ENCODE measurements at regions not wholly inside any gene's neighbourhood (a gene's known extent, or its start where the extent isn't known, plus 50 kb on each side); places are given as distances from the start of the nearest gene placed in this dataset.
"Not testable (repeated sequence)": the region's sequence is repeated elsewhere in the genome, so short reads cannot be mapped to it uniquely, and the experiment has no call there.

DNA sequence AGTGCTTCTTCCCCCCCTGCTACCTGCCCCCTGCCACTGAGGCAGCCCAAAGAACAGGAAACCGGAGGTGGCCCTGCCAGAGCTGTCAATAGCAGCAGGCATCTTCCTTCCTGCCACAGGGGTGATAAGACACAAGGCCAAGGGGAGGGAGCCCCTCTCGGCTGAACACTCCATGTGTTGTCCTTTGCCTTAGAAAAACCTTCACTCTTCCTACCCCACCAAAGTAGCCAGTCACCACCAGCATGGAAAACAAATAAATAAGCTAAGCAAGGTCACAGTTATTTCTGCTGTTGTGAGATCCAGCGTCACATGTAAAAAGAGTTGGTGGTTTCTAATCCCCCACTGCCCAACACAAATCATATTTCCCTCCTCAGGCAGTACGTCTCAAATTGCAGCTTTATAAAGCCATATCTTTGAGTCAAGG is 104.8 kb upstream of the DPT start:
- Histone ChIP-seq H3K4me1 (no peaks in the 10 kb centered on the region; the same call in 1 of the 2 replicates), H3K27me3 (ENCODE audit: low read depth) (no peaks in the 10 kb centered on the region; the same call in 1 of the 2 replicates), H3K4me3 (no peak overlapping the region), H3K36me3 (replicated peaks) (no peaks in the 10 kb centered on the region), H3K9me3 (no peaks in the 10 kb centered on the region)
- in situ Hi-C loops (cut with MboI; ENCODE audit: low sequenced_read_pairs) = no loop called here
- no peak for DNase-seq (ENCODE audit: low spot score in 2 of 2)

DNA sequence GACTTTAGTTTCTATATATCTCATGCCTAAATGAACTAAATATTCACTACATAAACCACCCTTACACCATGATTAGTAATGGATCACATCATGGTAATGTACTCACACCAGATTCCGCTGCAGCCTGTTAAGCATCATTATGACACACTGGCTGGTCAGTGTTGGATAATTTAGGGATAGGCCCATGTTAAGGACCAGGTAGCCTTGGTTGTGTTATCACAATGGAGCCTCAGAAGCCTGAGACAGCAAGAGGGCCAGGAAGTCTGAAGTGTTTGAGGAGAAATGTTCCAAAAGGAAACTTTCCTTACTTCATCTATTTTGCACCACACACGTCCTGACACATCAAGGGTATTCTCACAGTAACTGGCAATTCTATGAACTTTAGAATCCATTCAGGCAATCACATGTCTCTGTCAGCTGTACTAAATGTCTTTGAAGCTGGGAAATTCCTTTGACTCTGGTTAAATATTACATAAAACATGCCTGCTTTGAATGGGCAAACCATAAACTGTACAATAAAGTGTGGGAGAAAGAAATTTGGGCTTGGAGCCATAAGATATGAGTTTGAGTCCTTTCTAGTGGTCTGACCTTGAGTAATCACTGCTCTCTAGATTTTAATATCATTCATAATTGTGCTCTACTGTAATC is 105.3 kb upstream of the DPT start:
- H3K36me3 ChIP-seq (replicated peaks) = no peaks in the 10 kb centered on the region
- no peak for DNase-seq (ENCODE audit: low spot score in 2 of 2)
- no peaks in the 10 kb centered on the region; the same call in 1 of the 2 replicates for H3K27me3 ChIP-seq (ENCODE audit: low read depth)
- H3K4me1 ChIP-seq = no peaks in the 10 kb centered on the region; the same call in 1 of the 2 replicates
- H3K9me3 ChIP-seq = no peaks in the 10 kb centered on the region
- in situ Hi-C loops (cut with MboI; ENCODE audit: low sequenced_read_pairs) = no loop called here
- H3K4me3 ChIP-seq = no peak overlapping the region

DNA sequence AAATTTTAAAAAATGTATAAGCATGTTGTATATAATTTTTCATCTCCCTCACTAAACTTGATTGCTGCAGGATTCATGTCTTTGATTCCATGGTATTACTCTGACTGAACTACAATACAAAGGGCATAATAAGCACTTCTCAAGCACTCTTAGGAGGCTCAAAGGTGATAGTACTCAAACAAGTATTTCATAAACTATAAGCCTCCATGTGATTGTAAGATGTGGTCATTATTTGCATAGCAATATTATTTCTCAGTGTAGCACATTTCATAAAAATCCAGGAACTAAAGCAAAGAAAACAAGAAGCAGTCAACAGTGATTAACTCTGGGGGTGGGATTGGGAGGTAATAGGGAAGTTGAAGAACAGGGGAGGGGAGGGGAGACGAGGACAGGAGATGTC is 106.2 kb upstream of the DPT start:
- H3K9me3 ChIP-seq = no peaks in the 10 kb centered on the region
- H3K27me3 ChIP-seq (ENCODE audit: low read depth) = no peaks in the 10 kb centered on the region
- no peak for DNase-seq (ENCODE audit: low spot score in 2 of 2)
- no peaks in the 10 kb centered on the region for H3K36me3 ChIP-seq (replicated peaks)
- no peak overlapping the region for H3K4me3 ChIP-seq
- no peaks in the 10 kb centered on the region for H3K4me1 ChIP-seq
- in situ Hi-C loops (cut with MboI; ENCODE audit: low sequenced_read_pairs) = no loop called here

DNA sequence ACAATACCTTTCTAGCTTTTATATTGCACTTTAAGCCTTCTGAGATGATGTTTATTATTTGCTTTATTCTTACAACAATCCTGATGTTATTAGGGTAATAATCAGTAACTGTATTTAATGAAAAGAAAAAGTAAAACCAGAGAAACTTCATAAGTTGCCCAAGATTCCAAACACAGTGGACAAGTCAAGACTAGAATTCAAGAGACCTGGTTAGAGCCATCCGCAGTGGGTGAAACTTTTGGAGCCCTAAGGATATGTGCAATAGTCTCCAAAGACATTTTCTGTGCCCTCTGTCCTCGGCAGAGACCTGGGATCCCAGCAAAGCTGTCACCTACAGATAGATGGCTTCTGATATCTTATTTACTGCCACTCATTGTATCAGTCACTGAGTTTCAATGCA is 106.8 kb upstream of the DPT start:
- Histone ChIP-seq H3K36me3 (replicated peaks) (no peaks in the 10 kb centered on the region), H3K4me3 (no peak overlapping the region), H3K27me3 (ENCODE audit: low read depth) (no peaks in the 10 kb centered on the region), H3K4me1 (no peaks in the 10 kb centered on the region), H3K9me3 (no peaks in the 10 kb centered on the region)
- no peak for DNase-seq (ENCODE audit: low spot score in 2 of 2)
- in situ Hi-C loops (cut with MboI; ENCODE audit: low sequenced_read_pairs) = no loop called here

DNA sequence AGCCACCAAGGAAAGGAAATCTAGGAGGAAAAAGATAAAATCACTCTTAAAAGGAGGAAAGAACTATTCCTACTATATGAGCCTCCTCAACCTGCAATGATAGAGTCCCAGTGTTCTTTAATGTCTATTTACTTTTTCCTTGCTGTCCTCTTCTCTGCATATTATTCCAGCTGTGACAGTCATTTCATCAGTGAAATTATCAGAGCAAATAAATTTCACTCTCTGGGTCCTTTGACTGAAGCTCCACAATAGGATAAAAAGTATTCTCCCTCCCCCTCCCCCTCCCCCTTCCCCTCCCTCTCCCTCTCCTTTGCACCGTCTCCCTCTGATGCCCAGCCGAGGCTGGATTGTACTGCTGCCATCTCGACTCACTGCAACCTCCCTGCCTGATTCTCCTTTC is 107.5 kb upstream of the DPT start:
- Histone ChIP-seq H3K4me3 (no peak overlapping the region), H3K36me3 (replicated peaks) (no peaks in the 10 kb centered on the region), H3K9me3 (no peaks in the 10 kb centered on the region), H3K4me1 (no peaks in the 10 kb centered on the region), H3K27me3 (ENCODE audit: low read depth) (no peaks in the 10 kb centered on the region)
- in situ Hi-C loops (cut with MboI; ENCODE audit: low sequenced_read_pairs) = no loop called here
- DNase-seq (ENCODE audit: low spot score in 2 of 2) = no peak

DNA sequence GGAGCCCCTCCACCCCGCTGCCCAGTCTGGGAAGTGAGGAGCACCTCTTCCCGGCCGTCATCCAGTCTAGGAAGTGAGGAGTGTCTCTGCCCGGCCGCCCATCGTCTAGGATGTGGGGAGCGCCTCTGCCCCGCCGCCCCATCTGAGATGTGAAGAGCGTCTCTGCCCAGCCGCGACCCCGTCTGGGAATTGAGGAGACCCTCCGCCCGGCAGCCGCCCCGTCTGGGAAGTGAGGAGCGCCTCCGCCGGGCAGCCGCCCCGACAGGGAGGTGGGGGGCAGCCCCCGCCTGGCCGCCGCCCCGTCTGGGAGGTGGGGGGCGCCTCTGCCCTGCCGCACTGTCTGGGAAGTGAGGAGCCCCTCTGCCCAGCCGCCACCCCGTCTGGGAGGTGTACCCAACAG is 108.2 kb upstream of the DPT start:
- H3K4me3 ChIP-seq; in situ Hi-C loops (cut with MboI; ENCODE audit: low sequenced_read_pairs); H3K9me3 ChIP-seq; DNase-seq (ENCODE audit: low spot score in 2 of 2); H3K36me3 ChIP-seq (replicated peaks); H3K27me3 ChIP-seq (ENCODE audit: low read depth); H3K4me1 ChIP-seq: not testable (repeated sequence)

DNA sequence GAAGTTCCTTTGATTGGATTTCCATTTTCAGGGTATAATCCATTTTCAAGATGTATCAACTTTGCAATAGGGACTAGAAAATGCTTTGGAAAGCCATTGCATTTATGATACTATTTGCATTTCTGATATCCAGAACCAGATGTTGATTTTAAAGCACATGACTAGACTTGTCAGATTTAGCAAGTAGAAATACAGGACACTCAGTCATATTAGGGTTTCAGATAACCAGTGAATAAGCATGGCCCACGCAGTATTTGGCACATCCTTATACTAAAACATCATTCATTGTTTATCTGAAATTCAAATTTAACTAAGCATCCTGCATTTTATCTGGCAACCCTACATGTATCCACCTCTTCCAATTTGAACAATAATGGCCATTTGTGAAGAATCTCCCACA is 113.3 kb upstream of the DPT start:
- peaks cover 16% of the 10 kb centered on the region for H3K4me1 ChIP-seq
- DNase-seq (ENCODE audit: low spot score in 2 of 2) = no peak
- no peak overlapping the region for H3K4me3 ChIP-seq
- H3K27me3 ChIP-seq (ENCODE audit: low read depth) = no peaks in the 10 kb centered on the region
- H3K9me3 ChIP-seq = no peaks in the 10 kb centered on the region; the same call in 1 of the 2 replicates
- in situ Hi-C loops (cut with MboI; ENCODE audit: low sequenced_read_pairs) = no loop called here
- H3K36me3 ChIP-seq (replicated peaks) = no peaks in the 10 kb centered on the region

DNA sequence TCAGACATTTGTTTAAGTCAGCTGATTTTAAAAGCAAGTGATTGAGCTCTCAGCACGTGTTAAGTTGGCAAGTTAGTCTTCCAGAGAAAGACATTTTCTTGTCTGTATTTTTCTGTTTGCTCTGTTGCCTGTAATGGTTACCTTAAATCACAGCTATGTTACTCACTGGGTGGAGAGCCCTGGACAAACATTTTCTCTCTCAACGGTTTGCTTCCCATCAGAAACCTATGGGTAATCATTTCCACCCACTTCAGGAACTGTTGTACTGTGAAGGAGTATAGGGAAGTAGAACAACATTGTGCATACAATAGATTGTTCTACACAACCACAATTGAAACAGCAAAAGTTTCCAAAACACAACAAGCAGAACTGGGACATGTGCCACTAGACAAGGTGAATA is 113.9 kb upstream of the DPT start:
- H3K9me3 ChIP-seq = no peaks in the 10 kb centered on the region; the same call in 1 of the 2 replicates
- H3K4me1 ChIP-seq = peaks cover 16% of the 10 kb centered on the region
- no peaks in the 10 kb centered on the region for H3K27me3 ChIP-seq (ENCODE audit: low read depth)
- in situ Hi-C loops (cut with MboI; ENCODE audit: low sequenced_read_pairs) = no loop called here
- DNase-seq (ENCODE audit: low spot score in 2 of 2) = no peak
- H3K4me3 ChIP-seq = no peak overlapping the region
- no peaks in the 10 kb centered on the region for H3K36me3 ChIP-seq (replicated peaks)

DNA sequence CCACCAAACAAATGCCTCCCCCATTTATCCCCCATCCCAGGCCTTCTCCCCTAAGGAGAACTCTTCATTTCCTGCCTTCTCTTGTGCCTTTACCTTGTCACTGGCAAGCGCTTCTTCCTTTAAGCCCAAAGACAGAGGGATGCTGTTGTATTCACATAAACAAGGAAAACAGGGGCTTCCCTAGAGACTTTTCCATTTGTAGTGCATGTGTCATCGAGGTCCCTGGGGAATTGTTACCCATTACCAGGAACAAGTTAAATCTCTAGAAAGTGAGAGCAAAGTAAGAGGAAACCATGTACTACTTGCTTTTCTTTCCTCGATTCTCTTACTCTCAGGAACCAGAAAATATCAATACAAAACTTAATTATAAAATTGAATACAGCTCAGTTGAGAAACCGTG is 114.4 kb upstream of the DPT start:
- H3K9me3 ChIP-seq = no peaks in the 10 kb centered on the region; the same call in 1 of the 2 replicates
- in situ Hi-C loops (cut with MboI; ENCODE audit: low sequenced_read_pairs) = no loop called here

DNA sequence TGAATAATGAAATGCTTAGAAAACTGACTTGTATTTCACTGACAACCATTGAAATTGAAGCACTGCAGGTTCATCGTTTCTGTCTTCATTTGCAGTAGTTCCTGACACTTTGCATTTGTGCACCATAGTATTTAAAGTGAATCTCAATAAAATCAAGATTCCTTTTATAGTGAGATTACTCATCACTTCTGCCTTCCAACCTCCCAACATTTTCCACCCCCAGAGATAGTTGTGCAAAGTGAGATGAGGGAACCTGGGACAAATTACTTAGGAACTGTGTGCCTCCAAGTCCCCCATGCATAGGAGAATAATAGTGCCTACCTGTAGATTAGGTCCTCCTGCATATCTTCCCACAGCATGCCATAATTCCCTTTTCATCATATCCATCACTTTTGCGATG is 114.9 kb upstream of the DPT start:
- no peak overlapping the region for H3K4me3 ChIP-seq
- H3K36me3 ChIP-seq (replicated peaks) = no peaks in the 10 kb centered on the region
- peak in 1 of 2 experiments; percentile 24 for DNase-seq (ENCODE audit: low spot score in 2 of 2)
- in situ Hi-C loops (cut with MboI; ENCODE audit: low sequenced_read_pairs) = no loop called here
- H3K4me1 ChIP-seq = peaks cover 18% of the 10 kb centered on the region
- no peaks in the 10 kb centered on the region for H3K27me3 ChIP-seq (ENCODE audit: low read depth)
- H3K9me3 ChIP-seq = no peaks in the 10 kb centered on the region; the same call in 1 of the 2 replicates

More for the DNA sequence above, 114.4 kb upstream of the DPT start:
- H3K4me3 ChIP-seq = no peak overlapping the region
- DNase-seq (ENCODE audit: low spot score in 2 of 2) = peak in 1 of 2 experiments; percentile 16
- no peaks in the 10 kb centered on the region for H3K36me3 ChIP-seq (replicated peaks)
- no peaks in the 10 kb centered on the region for H3K27me3 ChIP-seq (ENCODE audit: low read depth)
- peaks cover 16% of the 10 kb centered on the region for H3K4me1 ChIP-seq

DNA sequence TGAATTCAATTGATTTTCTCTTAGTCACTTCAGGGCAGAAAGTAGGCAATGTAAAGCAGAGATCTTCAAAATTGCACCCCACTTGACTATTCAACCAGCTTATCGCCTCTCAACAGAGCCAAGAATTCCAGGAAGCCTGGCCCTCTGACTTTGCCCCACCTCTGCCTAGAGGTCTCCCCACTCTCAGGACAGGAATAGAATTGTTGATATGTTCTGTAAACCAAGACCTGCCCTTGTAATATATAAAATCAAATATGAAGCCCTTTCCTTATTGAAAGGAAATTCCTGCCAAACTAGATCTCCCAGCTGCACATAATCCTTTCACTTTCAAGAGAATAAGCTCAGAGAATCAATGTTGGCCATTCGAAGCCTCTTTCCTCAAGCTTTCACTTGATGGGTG is 116.1 kb upstream of the DPT start:
- in situ Hi-C loops (cut with MboI; ENCODE audit: low sequenced_read_pairs) = no loop called here
- H3K4me3 ChIP-seq = no peak overlapping the region
- H3K36me3 ChIP-seq (replicated peaks) = no peaks in the 10 kb centered on the region
- H3K4me1 ChIP-seq = peaks cover 23% of the 10 kb centered on the region
- no peaks in the 10 kb centered on the region; the same call in 1 of the 2 replicates for H3K9me3 ChIP-seq
- no peak for DNase-seq (ENCODE audit: low spot score in 2 of 2)
- no peaks in the 10 kb centered on the region for H3K27me3 ChIP-seq (ENCODE audit: low read depth)

DNA sequence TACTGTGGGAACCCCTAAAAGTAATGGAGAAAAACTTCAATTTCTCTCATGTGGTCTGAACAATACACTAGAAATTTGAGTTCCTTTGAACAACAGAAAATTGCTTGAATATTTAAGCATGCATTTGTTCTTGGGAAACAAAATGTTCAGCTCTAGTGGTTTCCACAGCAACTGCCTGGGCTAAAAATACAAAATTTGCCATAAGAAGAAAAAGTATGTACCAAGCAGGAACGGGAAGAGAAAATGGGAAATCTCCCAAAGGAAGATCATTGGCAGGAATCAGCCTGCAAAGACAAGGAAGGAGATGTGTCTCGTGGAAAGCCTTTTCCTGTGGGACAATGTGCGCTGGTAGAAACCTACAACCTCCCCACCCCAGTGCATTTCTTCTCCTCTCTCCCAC is 119.0 kb upstream of the DPT start:
- in situ Hi-C loops (cut with MboI; ENCODE audit: low sequenced_read_pairs) = no loop called here
- no peak for DNase-seq (ENCODE audit: low spot score in 2 of 2)
- no peaks in the 10 kb centered on the region for H3K27me3 ChIP-seq (ENCODE audit: low read depth)

DNA sequence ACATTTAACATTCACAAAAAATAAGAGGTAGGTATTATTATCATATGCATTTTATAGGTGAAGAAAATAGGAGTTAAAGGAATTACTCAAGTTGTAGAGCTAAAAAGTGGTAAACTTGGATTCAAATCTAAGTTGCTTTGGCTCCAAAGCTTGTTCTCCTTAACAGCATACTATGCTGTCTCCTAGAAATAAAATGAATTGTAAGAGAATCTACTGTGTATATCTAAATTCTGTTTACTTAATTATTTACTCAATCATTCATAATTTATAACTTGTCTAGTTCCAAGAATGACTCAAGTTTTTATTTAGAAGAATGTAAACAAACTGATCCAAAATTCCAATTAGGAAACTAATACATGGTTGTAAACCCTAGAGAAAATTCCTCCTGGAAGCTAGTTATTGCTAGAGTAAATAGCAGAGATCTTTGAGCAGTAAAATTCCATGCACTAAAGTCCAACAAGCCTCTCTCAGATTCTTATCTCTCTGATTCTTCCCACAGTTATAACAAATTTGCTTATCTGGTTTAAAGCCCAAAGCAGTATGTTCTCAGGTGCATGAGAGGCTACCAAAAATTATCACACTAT is 132.5 kb upstream of the DPT start:
- Histone ChIP-seq H3K4me1 (peaks cover 6% of the 10 kb centered on the region), H3K4me3 (no peak overlapping the region), H3K9me3 (0 out of 2 replicates have a peak, but pooled peaks cover 2% of the 10 kb centered on the region), H3K36me3 (replicated peaks) (no peaks in the 10 kb centered on the region), H3K27me3 (ENCODE audit: low read depth) (no peaks in the 10 kb centered on the region)
- in situ Hi-C loops (cut with MboI; ENCODE audit: low sequenced_read_pairs) = no loop called here
- no peak for DNase-seq (ENCODE audit: low spot score in 2 of 2)

More for the DNA sequence above, 119.0 kb upstream of the DPT start:
- H3K4me1 ChIP-seq = peaks cover 23% of the 10 kb centered on the region
- no peaks in the 10 kb centered on the region for H3K36me3 ChIP-seq (replicated peaks)
- no peaks in the 10 kb centered on the region for H3K9me3 ChIP-seq
- no peak overlapping the region for H3K4me3 ChIP-seq

DNA sequence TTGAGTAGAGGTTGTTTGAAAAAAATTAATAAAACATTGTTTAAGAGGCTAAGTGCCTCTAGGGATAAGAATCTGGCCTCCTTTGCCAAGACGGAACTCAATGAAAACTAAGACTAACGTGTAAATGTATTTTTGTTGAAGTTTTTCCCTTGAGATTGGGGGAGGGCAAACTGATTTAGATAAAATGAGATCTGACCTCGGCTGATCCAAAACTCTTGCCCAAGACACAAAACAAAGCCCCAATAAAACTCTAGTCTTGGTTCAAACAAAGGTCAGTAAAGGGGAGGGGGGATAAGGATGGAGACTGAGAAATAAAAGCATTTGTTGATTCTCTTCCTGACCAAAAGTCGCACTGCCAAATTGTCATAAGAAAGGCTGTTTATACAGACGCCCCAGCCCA is 134.8 kb upstream of the DPT start:
- H3K4me3 ChIP-seq = no peak overlapping the region
- in situ Hi-C loops (cut with MboI; ENCODE audit: low sequenced_read_pairs) = no loop called here
- peaks cover 2% of the 10 kb centered on the region; the same call in 1 of the 2 replicates for H3K9me3 ChIP-seq

More for the DNA sequence above, 134.8 kb upstream of the DPT start:
- H3K36me3 ChIP-seq (replicated peaks) = no peaks in the 10 kb centered on the region
- peak in 1 of 2 experiments; percentile 35 for DNase-seq (ENCODE audit: low spot score in 2 of 2)
- H3K27me3 ChIP-seq (ENCODE audit: low read depth) = no peaks in the 10 kb centered on the region
- peaks cover 6% of the 10 kb centered on the region for H3K4me1 ChIP-seq

Data from HAP-1 (cell line).